Right lobe of liver (tissue), 6 donors: ENCODE measurements at regions not wholly inside any gene's neighbourhood (a gene's known extent, or its start where the extent isn't known, plus 50 kb on each side); places are given as distances from the start of the nearest gene placed in this dataset.
"Not testable (repeated sequence)": the region's sequence is repeated elsewhere in the genome, so short reads cannot be mapped to it uniquely, and the experiment has no call there.

Experiments
- ATAC-seq, 4 donors: fragments of 200-7000 bp; cut with Tn5 transposase; one replicate each; pipeline ENCODE4 v1.9.1; 2020; ENCODE audit warnings: mild to moderate bottlenecking in 4 of 4, moderate library complexity in 4 of 4
- DNase-seq, 3 donors: peaks; one replicate each; pipeline ENCODE4 v3.0.0-alpha.2; 2020
- H3K27ac ChIP-seq, 3 donors: fragments of 200-600 bp; one replicate each; pipeline ENCODE4 v1.8.0; 2022
- H3K27me3 ChIP-seq, 2 donors: fragments of 200-600 bp; one replicate each; pipeline ENCODE4 v1.8.0; 2022
- H3K36me3 ChIP-seq, 4 donors: fragments of 200-600 bp; sonication (generic) in 1 of 4; one replicate each; pipeline versions ENCODE4 v1.5.1 to v1.8.0; 2017 to 2022; ENCODE audit warnings: control low read depth in 1 of 4
- H3K4me1 ChIP-seq, 4 donors: fragments of 200-600 bp; sonication (generic) in 1 of 4; one replicate each; pipeline versions ENCODE4 v1.5.1 to v1.8.0; 2017 to 2022; ENCODE audit warnings: control low read depth in 1 of 4
- H3K4me3 ChIP-seq, 3 donors: fragments of 200-600 bp; one replicate each; pipeline ENCODE4 v1.8.0; 2022
- H3K9me3 ChIP-seq, 4 donors: fragments of 200-600 bp; sonication (generic) in 1 of 4; one replicate each; pipeline versions ENCODE4 v1.5.1 to v1.8.0; 2017 to 2022; ENCODE audit warnings: control low read depth in 1 of 4
- POLR2A ChIP-seq: fragments of 450-650 bp; IDR thresholded peaks from one replicate; pipeline ENCODE4 v1.6.1; 2017; ENCODE audit warnings: antibody characterized with exemption, mild to moderate bottlenecking
- WGBS: methylation state at CpG from one replicate; pipeline ENCODE4 v1.1.6; 2018; ENCODE audit warnings: low coverage, low lambda C conversion rate; ENCODE audit not compliant: insufficient coverage; ENCODE audit errors: missing lambda C conversion rate; 5-methylcytosine and 5-hydroxymethylcytosine counted together
- intact Hi-C, 2 donors: fragments of 100-400 bp; cut with DNase I; formaldehyde crosslinking; loops; one replicate each; pipeline versions ENCODE4 v1.11.2 to v1.14.1; 2022
- TF ChIP-seq, protein P1 (sequence below), 4 donors: fragments of 200-600 bp in 3 of 4; fragments of 450-650 bp in 1 of 4; IDR thresholded peaks; one replicate each; pipeline versions ENCODE4 v1.5.1 to v1.8.0; 2016 to 2022; ENCODE audit warnings: antibody characterized with exemption in 4 of 4, mild to moderate bottlenecking in 2 of 4
- donor health status: DM: no; HTN: yes; CAD: no.
- donor health status: DM: no; HTN: no; CAD: no.
- donor health status: DM: no; HTN: no; CAD: no.
- donor health status: DM: no; HTN: yes; CAD: no.
- donor health status: DM: no; HTN: yes; CAD: no.

DNA sequence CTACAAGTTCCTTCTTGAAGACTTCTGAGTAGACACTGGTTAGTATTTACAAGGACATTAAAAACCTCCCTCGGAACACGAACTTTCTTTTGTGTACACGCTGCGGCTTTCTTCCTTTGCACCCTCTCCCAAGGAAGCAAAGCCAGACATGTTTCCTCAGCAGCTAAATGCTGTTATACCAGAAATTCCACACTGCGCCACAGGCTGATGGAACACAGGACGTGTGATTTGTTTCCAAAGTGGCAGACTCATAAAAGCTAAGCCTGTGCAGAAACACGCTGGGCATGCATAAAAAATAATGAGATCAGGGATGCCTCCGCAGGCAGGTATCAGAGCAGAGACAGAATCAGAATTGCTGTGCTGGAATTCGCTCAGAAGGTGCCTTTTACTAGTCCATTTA is 73.0 kb upstream of the RGPD5 start:
- no peak for ATAC-seq
- TF ChIP-seq, protein P1, sequence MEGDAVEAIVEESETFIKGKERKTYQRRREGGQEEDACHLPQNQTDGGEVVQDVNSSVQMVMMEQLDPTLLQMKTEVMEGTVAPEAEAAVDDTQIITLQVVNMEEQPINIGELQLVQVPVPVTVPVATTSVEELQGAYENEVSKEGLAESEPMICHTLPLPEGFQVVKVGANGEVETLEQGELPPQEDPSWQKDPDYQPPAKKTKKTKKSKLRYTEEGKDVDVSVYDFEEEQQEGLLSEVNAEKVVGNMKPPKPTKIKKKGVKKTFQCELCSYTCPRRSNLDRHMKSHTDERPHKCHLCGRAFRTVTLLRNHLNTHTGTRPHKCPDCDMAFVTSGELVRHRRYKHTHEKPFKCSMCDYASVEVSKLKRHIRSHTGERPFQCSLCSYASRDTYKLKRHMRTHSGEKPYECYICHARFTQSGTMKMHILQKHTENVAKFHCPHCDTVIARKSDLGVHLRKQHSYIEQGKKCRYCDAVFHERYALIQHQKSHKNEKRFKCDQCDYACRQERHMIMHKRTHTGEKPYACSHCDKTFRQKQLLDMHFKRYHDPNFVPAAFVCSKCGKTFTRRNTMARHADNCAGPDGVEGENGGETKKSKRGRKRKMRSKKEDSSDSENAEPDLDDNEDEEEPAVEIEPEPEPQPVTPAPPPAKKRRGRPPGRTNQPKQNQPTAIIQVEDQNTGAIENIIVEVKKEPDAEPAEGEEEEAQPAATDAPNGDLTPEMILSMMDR (IDR thresholded peaks at IDR 0.05), result no peak
- no peak for TF ChIP-seq POLR2A
- WGBS, result 91% methylated on average over 9 of the region's 9 CpGs
- no peaks in the 10 kb centered on the region for H3K27me3 ChIP-seq
- no peak for DNase-seq
- intact Hi-C loops, result loop anchor here in 1 of 2 donors (10.0 kb wide), 1 partner anchor 166 kb away; no protein-coding TSS in a partner anchor
- H3K36me3 ChIP-seq, result no peaks in the 10 kb centered on the region
- no peak overlapping the region for H3K4me3 ChIP-seq
- H3K9me3 ChIP-seq, result no peaks in the 10 kb centered on the region
- no peak overlapping the region for H3K27ac ChIP-seq
- H3K4me1 ChIP-seq, result no peaks in the 10 kb centered on the region

DNA sequence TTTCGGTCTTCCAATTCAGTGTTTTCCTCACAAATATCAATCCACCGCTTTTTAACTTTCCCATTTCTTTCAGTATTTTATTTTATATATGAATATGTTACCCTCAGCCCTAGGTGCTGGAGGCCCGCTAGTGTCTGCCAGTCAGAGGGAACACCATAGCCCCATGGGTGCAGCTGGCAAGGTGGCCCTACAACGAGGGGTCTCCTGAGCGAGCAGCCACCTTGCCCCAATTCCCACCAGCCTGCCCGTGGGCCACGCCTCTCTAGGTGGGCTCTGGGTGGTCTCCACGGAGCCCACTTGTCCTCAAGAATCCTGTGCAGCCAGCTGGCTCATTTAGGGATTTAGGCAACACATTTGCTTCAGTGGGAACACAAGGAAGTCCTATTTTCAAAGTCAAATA is 72.5 kb upstream of the RGPD5 start:
- 92% methylated on average over 2 of the region's 8 CpGs for WGBS
- Histone ChIP-seq H3K27me3 (no peaks in the 10 kb centered on the region), H3K36me3 (no peaks in the 10 kb centered on the region), H3K4me1 (peaks cover 0 to under 1% (median 0%) of the 10 kb centered on the region in 4 donors), H3K27ac (no peak overlapping the region), H3K9me3 (no peaks in the 10 kb centered on the region), H3K4me3 (no peak overlapping the region)
- DNase-seq, result no peak
- TF ChIP-seq, protein P1 (IDR thresholded peaks at IDR 0.05), result no peak
- no peak for TF ChIP-seq POLR2A
- intact Hi-C loops, result loop anchor here in 1 of 2 donors (10.0 kb wide), 1 partner anchor 167 kb away; no protein-coding TSS in a partner anchor
- no peak for ATAC-seq

DNA sequence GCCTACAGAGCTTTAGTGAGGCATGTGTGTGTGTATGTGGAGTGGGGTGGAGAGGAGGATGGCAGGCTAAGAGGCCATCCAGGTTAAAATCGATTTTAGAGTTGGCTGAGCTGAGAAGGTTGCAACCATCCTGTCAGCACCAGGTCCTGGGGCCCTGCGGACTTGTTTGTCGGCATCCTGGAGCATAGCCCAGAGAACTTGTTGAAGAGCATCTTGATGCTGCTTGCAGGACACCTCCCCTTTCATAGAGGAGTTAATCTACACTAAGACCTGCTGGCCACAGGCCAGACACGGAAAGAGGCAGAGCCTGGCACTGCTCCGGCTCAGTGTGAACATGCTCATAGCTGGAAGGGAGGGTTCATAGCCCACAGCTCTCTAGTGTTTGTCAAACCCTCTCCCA is 72.1 kb upstream of the RGPD5 start:
- peak; percentile 80 to 90 (median 84) for ATAC-seq
- no peak overlapping the region for H3K4me3 ChIP-seq
- no peaks in the 10 kb centered on the region for H3K36me3 ChIP-seq
- intact Hi-C loops, result loop anchor here in 1 of 2 donors (10.0 kb wide), 1 partner anchor 167 kb away; no protein-coding TSS in a partner anchor
- TF ChIP-seq POLR2A, result no peak
- TF ChIP-seq, protein P1 (IDR thresholded peaks at IDR 0.05), result no peak
- 23% methylated on average over 2 of the region's 5 CpGs for WGBS
- H3K9me3 ChIP-seq, result no peaks in the 10 kb centered on the region
- peaks cover 0 to 4% (median 0%) of the 10 kb centered on the region in 4 donors for H3K4me1 ChIP-seq
- DNase-seq, result peak in 2 of 3 donors; percentile 41 to 72
- H3K27ac ChIP-seq, result no peak overlapping the region
- no peaks in the 10 kb centered on the region for H3K27me3 ChIP-seq

DNA sequence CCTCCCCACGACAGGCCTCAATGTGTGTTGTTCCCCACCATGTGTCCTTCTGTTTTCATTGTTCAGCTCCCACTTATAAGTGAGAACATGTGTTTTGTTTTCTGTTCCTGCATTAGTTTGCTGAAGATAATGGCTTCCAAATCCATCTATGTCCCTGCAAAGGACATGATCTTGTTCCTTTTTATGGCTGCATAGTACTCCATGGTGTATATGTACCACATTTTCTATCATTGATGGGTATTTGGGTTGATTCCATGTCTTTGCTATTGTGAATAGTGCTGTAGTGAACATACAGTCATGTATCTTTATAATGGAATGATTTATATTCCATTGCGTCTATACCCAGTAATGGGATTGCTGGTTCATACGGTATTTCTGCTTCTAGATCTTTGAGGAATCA is 71.5 kb upstream of the RGPD5 start:
- H3K4me1 ChIP-seq, H3K4me3 ChIP-seq, H3K27ac ChIP-seq, DNase-seq, H3K27me3 ChIP-seq, H3K36me3 ChIP-seq, ATAC-seq, H3K9me3 ChIP-seq: not testable (repeated sequence)
- intact Hi-C loops, result loop anchor here in 1 of 2 donors (10.0 kb wide), 1 partner anchor 168 kb away; no protein-coding TSS in a partner anchor
- WGBS, result 79% methylated on average over 3 of the region's 3 CpGs

DNA sequence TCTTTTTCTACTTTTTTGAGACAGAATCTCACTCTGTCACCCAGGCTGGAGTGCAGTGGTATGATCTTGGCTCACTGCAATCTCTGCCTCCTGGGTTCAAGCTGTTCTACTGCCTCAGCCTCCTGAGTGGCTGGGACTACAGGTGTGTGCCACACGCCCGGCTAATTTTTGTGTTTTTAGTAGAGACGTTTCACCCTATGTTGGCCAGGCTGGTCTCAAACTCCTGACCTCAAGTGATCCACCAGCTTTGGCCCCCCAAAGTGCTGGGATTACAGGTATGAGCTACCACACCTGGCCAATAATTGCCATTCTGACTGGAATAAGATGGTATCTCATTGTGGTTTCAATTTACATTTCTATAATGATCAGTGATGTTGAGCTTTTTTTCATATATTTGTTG is 71.0 kb upstream of the RGPD5 start:
- not testable (repeated sequence) for H3K4me3 ChIP-seq, H3K9me3 ChIP-seq, H3K27ac ChIP-seq, ATAC-seq, H3K36me3 ChIP-seq, DNase-seq, H3K27me3 ChIP-seq, H3K4me1 ChIP-seq
- intact Hi-C loops, result loop anchor here in 1 of 2 donors (10.0 kb wide), 1 partner anchor 168 kb away; no protein-coding TSS in a partner anchor
- whole genome bisulfite sequencing, result no CpG with 5 or more reads among the region's 3 CpGs
